GM18505 (cell line): ENCODE measurements at regions not wholly inside any gene's neighbourhood (a gene's known extent, or its start where the extent isn't known, plus 50 kb on each side); places are given as distances from the start of the nearest gene placed in this dataset.

Source experiments
- ATAC-seq: cut with Tn5 transposase; IDR thresholded peaks from one replicate; pipeline ENCODE4 v1.9.1; 2021; ENCODE audit not compliant: unreplicated experiment
- POLR2A ChIP-seq: IDR thresholded peaks from 4 replicates; pipeline ENCODE4 v1.6.1; 2011; ENCODE audit warnings: borderline replicate concordance; ENCODE audit not compliant: insufficient read depth, insufficient read length; ENCODE audit errors: extremely low read depth

DNA sequence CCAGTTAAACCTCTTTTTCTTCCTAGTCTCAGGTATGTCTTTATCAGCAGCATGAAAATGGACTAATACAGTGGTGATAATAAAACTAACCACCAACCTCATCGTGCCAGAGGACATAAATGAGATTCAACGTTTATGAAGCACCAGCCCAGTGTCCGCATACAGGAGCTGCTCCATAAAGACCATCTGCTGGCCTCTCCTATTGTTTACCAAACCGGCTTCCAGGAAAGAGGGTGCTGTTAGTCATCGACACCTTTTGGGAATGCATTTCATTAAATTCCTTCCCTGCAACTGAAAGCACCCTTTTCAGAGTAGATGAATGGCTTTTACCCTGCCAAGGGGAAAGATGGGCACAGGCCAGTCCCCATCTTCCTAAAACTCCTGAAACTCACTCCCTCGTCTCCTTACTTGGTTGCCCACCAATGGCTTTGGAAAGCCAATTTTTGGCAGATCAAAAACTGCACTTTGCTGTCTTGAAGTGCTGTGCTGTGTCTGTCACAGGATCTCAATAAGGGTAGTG lies 122.1 kb downstream of the AQP9 start:
- TF ChIP-seq POLR2A = no peak
- no peak for ATAC-seq

DNA sequence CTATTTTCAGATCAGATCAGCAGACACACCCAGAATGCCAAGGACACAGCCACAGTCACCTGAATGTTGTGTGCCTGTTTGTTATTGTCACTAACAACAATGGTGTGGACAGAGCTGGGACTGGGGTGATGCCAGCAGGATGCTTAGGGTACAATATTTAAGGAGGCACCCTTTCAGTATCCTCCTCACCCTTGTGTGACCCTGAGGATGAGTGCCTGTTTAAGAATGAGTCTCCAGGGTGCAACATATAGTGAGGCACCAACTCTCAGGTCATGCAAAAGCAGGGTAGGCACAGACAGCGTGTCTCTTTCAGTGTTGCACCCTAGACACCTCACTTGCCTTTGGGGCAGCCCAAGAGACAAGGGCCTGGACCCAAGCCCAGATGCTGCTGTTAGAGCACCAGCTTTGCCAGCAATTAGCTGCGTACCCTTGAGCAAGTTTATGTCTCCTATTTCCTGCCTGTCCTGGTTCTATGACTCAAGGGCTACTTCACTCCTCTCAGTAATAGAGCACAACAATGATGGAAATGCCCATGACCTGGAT lies 122.6 kb downstream of the AQP9 start:
- no peak for ATAC-seq
- no peak for TF ChIP-seq POLR2A

DNA sequence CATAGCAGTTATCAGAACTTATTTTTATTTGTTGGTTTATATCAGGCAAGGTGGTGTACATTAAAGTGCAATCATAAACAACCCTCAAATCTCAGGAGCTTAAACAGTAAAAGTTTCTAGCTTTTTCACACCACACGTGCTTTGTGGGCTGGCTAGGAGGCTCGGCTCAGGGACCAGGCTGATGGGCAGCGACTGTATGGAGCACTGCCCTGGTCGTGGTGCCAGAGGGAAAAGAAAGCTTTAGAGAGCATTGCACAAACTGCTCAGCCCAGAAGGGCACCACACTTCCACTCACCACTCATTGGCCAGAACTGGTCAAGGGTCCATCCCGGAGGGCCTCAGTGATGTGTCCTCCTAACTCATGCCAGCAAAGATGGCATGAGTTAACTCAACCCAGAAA lies 123.2 kb downstream of the AQP9 start:
- no peak for TF ChIP-seq POLR2A

DNA sequence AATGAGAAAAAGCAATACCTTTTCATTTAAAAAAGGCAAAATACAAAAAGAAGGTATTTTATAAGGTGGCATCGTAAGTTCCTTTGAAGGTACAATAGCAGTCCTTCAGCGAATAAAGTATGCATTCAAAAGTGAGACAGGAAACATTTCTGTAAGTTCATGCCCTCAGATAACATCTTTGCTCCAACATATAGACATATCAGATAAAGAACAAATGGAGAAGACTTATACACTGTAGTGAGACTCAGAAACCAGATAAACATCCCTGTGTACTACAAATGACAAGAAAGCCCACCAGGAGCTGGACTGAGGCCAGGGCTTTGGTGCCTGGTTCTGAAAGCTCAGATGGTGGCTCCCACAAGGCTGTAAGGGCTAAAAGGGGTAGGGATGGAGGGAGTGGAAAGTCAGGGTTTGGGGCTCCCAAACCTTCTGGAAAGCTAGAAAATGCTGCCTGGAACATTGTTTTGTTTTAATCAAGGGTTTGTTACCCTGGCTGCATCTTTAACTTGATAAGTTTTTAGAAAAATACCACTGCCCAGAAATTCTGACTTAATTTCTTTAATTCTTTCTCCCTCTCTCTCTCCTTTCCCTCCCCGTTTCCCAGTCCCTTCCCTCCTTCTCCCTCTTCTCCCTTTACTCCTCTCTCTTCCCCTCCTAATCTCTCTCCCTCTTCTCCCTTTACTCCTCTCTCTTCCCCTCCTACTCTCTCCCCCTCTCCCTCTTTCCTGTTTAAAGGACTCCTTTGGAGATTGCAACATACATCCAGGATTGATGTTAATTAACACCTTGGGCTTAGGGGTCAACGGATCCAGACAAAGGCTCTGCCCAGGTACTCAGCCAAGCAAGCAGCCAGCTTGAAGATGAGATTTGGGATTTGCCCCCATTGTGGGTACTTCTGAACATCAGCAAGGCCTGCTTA lies 126.1 kb downstream of the AQP9 start:
- ATAC-seq = no peak
- TF ChIP-seq POLR2A = no peak

More for the DNA sequence above, 123.2 kb downstream of the AQP9 start:
- no peak for ATAC-seq

GRCh38 chr15:58267051-58267450 lies 128.9 kb downstream of the AQP9 start:
- TF ChIP-seq POLR2A = no peak
- ATAC-seq = no peak

DNA sequence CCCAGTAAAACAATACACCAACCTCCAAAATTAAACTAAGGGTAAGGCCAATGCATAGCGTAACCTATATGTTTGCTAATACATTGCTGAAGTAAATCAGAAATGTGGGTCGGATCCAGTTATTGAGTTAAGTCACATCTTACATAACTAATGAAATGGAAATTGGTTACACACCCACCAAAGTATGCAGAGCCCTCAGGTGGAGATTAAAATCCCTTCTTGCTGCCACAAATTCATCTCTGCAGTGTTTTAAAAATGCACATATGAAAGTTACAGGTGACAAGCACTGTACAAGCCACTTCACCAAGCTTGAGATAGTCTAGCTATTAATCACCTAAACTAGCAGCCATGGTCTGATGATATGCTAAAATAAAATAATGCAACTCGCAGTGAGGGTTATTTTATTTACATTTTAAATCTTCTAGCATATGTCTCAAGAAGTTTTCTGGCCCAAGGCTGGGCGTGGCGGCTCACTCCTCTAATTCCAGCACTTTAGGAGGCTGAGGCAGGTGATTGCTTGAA lies 130.6 kb downstream of the AQP9 start:
- no peak for ATAC-seq
- no peak for TF ChIP-seq POLR2A

- TF ChIP-seq POLR2A = no peak
- no peak for ATAC-seq
Measured at GRCh38 chr15:58269455-58270414, 131.6 kb downstream of the AQP9 start.

- TF ChIP-seq POLR2A = no peak
- ATAC-seq = no peak
Measured at GRCh38 chr15:58271410-58271809, 133.2 kb downstream of the AQP9 start.

DNA sequence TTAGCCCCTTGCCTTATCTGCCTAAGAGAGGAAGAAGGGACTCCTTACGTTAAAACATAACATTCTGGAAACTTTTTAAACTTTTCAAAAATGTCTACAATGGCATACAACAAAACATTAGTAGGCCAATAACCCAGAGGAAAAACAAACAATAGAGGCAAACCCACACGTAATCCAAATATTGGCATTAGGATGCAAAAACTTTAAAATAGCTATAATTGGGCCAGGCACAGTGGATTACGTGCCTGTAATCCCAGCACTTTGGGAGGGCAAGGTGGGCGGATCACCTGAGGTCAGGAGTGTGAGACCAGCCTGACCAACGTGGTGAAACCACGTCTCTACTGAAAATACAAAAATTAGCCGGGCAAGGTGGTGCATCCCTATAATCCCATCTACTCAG lies 134.9 kb downstream of the AQP9 start:
- no peak for TF ChIP-seq POLR2A
- no peak for ATAC-seq

- no peak for TF ChIP-seq POLR2A
- ATAC-seq = no peak
Measured at GRCh38 chr15:58274885-58275284, 136.7 kb downstream of the AQP9 start.

DNA sequence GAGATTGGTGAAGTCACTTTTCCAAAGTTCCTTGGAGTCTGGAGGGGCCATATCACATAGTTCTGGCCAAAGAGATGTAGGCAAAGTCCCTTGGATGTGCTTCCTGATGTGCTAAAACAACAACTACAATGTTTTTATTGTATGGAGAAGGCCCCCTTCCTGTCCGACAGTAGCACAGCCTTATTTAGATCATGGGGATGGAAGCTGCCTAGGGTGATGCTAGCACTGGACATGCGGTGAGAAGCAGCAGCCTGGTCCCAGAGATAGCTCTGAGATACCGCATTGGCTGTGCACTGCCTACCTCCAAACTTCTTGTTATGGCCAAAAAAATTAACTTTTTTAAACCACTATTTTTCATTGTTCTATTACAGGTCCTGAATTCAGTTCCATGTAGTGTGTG lies 137.6 kb downstream of the AQP9 start:
- no peak for ATAC-seq

DNA sequence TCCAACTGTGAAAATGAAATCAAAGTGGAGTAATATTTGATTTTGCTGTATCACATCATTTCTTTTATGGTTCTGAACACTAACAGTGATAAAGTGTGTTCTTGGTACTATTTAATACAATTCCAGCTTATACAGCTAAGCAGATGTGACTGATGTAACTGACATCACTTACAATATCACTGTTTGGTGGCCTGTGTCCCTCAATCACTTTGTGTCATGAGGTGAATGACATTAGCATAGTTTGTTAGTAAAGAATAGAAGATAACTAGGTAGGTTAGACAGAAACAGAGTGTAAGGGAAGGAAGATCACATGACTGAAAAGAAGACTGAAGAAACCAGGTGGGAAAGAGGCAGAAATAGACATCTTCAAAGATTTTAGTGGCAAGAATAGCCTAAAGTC lies 138.7 kb downstream of the AQP9 start:
- no peak for ATAC-seq
- TF ChIP-seq POLR2A = no peak

More for the DNA sequence above, 137.6 kb downstream of the AQP9 start:
- no peak for TF ChIP-seq POLR2A

DNA sequence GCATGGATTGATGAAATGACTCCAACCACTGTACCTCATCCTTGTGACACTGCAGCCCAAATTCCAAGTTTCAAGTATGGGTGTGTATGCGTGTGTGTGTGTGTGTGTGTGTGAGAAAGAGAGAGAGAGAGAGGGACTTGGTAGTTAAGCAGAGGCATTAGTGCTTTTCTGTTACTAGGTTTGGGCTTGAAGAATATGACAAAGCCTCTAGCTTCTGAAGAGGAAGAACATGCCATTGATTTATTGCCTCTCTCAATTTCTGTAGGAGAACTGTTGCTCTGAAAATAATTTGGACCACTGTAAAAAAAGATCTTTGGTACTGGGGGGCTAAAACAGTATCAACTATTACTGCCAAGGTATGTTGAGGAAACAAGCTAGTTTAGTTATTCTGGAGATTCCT lies 139.2 kb downstream of the AQP9 start:
- no peak for ATAC-seq
- TF ChIP-seq POLR2A = no peak
